IMR-90 (cell line): ENCODE measurements at regions not wholly inside any gene's neighbourhood (a gene's known extent, or its start where the extent isn't known, plus 50 kb on each side); places are given as distances from the start of the nearest gene placed in this dataset.

Experiments
- CEBPB ChIP-seq: IDR thresholded peaks from 2 replicates; pipeline ENCODE4 v1.6.1; 2012; ENCODE audit warnings: low read depth, low read length, improper control_type of control experiment
- CHD1 ChIP-seq: IDR thresholded peaks from 2 replicates; pipeline ENCODE4 v1.6.1; 2012; ENCODE audit warnings: low read depth, low read length, improper control_type of control experiment
- CTCF ChIP-seq: conservative IDR thresholded peaks from 2 replicates; pipeline ENCODE4 v1.5.1; 2012; ENCODE audit warnings: mild to moderate bottlenecking, low read depth, low read length, improper control_type of control experiment
- ELK1 ChIP-seq: fragments of 150-350 bp; IDR thresholded peaks from 2 replicates; pipeline ENCODE4 v1.6.1; 2016; ENCODE audit warnings: low read depth, mild to moderate bottlenecking, low read length, moderate library complexity, borderline replicate concordance
- MAFK ChIP-seq: IDR thresholded peaks from 2 replicates; pipeline ENCODE4 v1.6.1; 2012; ENCODE audit warnings: low read depth, low read length, improper control_type of control experiment
- MAZ ChIP-seq: IDR thresholded peaks from 2 replicates; pipeline ENCODE4 v1.6.1; 2012; ENCODE audit warnings: low read depth, mild to moderate bottlenecking, low read length, improper control_type of control experiment, moderate library complexity, borderline replicate concordance
- MXI1 ChIP-seq: IDR thresholded peaks from 2 replicates; pipeline ENCODE4 v1.6.1; 2012; ENCODE audit warnings: low read depth, mild to moderate bottlenecking, low read length, moderate library complexity, borderline replicate concordance
- NFE2L2 ChIP-seq: fragments of 150-350 bp; IDR thresholded peaks from 2 replicates; pipeline ENCODE4 v1.6.1; 2016; ENCODE audit warnings: low read depth, mild to moderate bottlenecking, low read length
- POLR2A ChIP-seq: IDR thresholded peaks from 2 replicates; pipeline ENCODE4 v1.6.1; 2012; ENCODE audit warnings: mild to moderate bottlenecking, low read depth, low read length
- RAD21 ChIP-seq: IDR thresholded peaks from 2 replicates; pipeline ENCODE4 v1.6.1; 2012; ENCODE audit warnings: low read length, improper control_type of control experiment
- RFX5 ChIP-seq: IDR thresholded peaks from 2 replicates; pipeline ENCODE4 v1.8.0; 2012; ENCODE audit warnings: low read depth, mild to moderate bottlenecking, low read length, moderate library complexity
- SMC3 ChIP-seq: fragments of 150-350 bp; IDR thresholded peaks from 2 replicates; pipeline ENCODE4 v1.6.1; 2016; ENCODE audit warnings: low read depth, mild to moderate bottlenecking, antibody characterized with exemption, low read length, moderate library complexity
- USF2 ChIP-seq: fragments of 150-350 bp; IDR thresholded peaks from 2 replicates; pipeline ENCODE4 v1.6.1; 2017; ENCODE audit warnings: mild to moderate bottlenecking, antibody characterized with exemption, low read length, low read depth

- TF ChIP-seq RAD21: no peak
- TF ChIP-seq POLR2A: no peak
- no peak for TF ChIP-seq CTCF
- no peak for TF ChIP-seq RFX5
- TF ChIP-seq MXI1: no peak
- TF ChIP-seq MAZ: no peak
- TF ChIP-seq ELK1: no peak
- no peak for TF ChIP-seq CHD1
- TF ChIP-seq MAFK: no peak
- no peak for TF ChIP-seq USF2
- no peak for TF ChIP-seq CEBPB
- TF ChIP-seq NFE2L2: no peak
- TF ChIP-seq SMC3: no peak
Measured at GRCh38 chr2:15692551-15693377, 101.1 kb downstream of the DDX1 start.
